ENCODE measurements at regions not wholly inside any gene's neighbourhood (a gene's known extent, or its start where the extent isn't known, plus 50 kb on each side); places are given as distances from the start of the nearest gene placed in this dataset.

- Histone ChIP-seq H3K27ac (replicated peaks) (no peak overlapping the region), H3K4me3 (replicated peaks; ENCODE audit: insufficient read depth, low read length) (no peak overlapping the region), H3K27me3 (ENCODE audit: insufficient read depth, poor library complexity, severe bottlenecking) (peaks cover 9% of the 10 kb centered on the region)
- no peak for DNase-seq (ENCODE audit: low read depth in 1 of 2, low spot score in 1 of 2)
- TF ChIP-seq, protein P1, sequence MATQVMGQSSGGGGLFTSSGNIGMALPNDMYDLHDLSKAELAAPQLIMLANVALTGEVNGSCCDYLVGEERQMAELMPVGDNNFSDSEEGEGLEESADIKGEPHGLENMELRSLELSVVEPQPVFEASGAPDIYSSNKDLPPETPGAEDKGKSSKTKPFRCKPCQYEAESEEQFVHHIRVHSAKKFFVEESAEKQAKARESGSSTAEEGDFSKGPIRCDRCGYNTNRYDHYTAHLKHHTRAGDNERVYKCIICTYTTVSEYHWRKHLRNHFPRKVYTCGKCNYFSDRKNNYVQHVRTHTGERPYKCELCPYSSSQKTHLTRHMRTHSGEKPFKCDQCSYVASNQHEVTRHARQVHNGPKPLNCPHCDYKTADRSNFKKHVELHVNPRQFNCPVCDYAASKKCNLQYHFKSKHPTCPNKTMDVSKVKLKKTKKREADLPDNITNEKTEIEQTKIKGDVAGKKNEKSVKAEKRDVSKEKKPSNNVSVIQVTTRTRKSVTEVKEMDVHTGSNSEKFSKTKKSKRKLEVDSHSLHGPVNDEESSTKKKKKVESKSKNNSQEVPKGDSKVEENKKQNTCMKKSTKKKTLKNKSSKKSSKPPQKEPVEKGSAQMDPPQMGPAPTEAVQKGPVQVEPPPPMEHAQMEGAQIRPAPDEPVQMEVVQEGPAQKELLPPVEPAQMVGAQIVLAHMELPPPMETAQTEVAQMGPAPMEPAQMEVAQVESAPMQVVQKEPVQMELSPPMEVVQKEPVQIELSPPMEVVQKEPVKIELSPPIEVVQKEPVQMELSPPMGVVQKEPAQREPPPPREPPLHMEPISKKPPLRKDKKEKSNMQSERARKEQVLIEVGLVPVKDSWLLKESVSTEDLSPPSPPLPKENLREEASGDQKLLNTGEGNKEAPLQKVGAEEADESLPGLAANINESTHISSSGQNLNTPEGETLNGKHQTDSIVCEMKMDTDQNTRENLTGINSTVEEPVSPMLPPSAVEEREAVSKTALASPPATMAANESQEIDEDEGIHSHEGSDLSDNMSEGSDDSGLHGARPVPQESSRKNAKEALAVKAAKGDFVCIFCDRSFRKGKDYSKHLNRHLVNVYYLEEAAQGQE (IDR thresholded peaks at IDR 0.05; ENCODE audit: insufficient replicate concordance, low read depth): no peak
- TF ChIP-seq SPI1 (IDR thresholded peaks at IDR 0.05; ENCODE audit: borderline replicate concordance, low read depth): no peak
- TF ChIP-seq GABPA (IDR thresholded peaks at IDR 0.05; ENCODE audit: low read depth): no peak
- no peak for TF ChIP-seq POLR2AphosphoS5 (IDR thresholded peaks at IDR 0.05; ENCODE audit: low read depth)
- no peak for TF ChIP-seq CTCF (IDR thresholded peaks at IDR 0.05; ENCODE audit: insufficient read depth, low read length)
Measured at GRCh38 chr12:126726481-126727217, 1540.3 kb upstream of the TMEM132C start.

DNA sequence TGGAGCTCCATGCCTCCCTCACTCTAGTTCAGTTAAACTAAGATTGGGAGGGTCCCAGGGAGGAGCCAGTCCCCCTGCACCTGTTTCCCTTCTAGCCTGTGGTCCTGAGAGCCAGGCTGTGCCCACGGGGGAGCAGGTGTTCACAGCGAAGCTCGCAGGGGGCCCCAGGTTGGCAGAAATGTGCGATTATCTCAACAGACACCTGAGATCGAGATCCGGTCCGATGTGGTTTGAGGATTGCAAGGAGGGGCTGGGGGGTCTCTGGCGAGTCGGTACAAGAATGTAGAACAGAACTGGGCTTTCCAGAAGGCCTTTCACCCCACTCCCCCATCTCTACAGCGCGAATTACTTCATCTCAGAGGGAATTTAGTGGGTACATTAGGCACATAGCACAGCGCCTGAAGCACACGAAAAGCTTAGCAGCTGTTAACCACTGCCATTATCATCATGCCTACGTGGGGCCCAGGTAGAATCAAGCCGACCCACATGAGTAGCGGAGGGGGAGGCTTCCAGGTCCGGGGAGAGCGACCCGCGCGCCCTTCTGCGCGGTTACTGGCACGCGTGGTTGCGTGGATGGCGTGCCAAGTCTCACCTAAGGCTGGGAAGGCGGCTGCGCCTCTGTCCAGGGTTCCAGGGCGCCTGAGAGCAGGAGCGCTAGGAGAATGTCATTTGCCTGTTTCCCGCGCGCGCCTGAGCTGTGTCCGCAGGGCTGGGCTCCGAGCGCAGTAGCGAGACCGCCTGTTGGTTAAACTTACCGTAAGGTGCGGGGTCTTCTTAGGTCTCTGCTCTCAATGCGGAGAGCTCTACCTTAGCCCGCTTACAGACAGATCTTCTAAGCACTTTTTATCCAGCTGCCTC, 1539.5 kb upstream of the TMEM132C start:
- Histone ChIP-seq H3K4me3 (replicated peaks; ENCODE audit: insufficient read depth, low read length) (no peak overlapping the region), H3K27me3 (ENCODE audit: insufficient read depth, poor library complexity, severe bottlenecking) (peaks cover 9% of the 10 kb centered on the region), H3K27ac (replicated peaks) (no peak overlapping the region)
- no peak for DNase-seq (ENCODE audit: low read depth in 1 of 2, low spot score in 1 of 2)
- TF ChIP-seq, protein P1 (IDR thresholded peaks at IDR 0.05; ENCODE audit: insufficient replicate concordance, low read depth): no peak
- TF ChIP-seq CTCF (IDR thresholded peaks at IDR 0.05; ENCODE audit: insufficient read depth, low read length) (no peak), POLR2AphosphoS5 (IDR thresholded peaks at IDR 0.05; ENCODE audit: low read depth) (no peak), GABPA (IDR thresholded peaks at IDR 0.05; ENCODE audit: low read depth) (no peak), SPI1 (IDR thresholded peaks at IDR 0.05; ENCODE audit: borderline replicate concordance, low read depth) (no peak)

- TF ChIP-seq SPI1 (IDR thresholded peaks at IDR 0.05; ENCODE audit: borderline replicate concordance, low read depth) (no peak), CTCF (IDR thresholded peaks at IDR 0.05; ENCODE audit: insufficient read depth, low read length) (no peak), POLR2AphosphoS5 (IDR thresholded peaks at IDR 0.05; ENCODE audit: low read depth) (no peak), GABPA (IDR thresholded peaks at IDR 0.05; ENCODE audit: low read depth) (no peak)
- TF ChIP-seq, protein P1 (IDR thresholded peaks at IDR 0.05; ENCODE audit: insufficient replicate concordance, low read depth): no peak
- DNase-seq (ENCODE audit: low read depth in 1 of 2, low spot score in 1 of 2): no peak
- Histone ChIP-seq H3K27ac (replicated peaks) (no peak overlapping the region), H3K27me3 (ENCODE audit: insufficient read depth, poor library complexity, severe bottlenecking) (no peaks in the 10 kb centered on the region), H3K4me3 (replicated peaks; ENCODE audit: insufficient read depth, low read length) (no peak overlapping the region)
Measured at GRCh38 chr12:126734296-126734695, 1532.7 kb upstream of the TMEM132C start.

Data from HL-60 (cell line).